Cardiac muscle cell (in vitro differentiated cells and primary cell): ENCODE measurements at regions not wholly inside any gene's neighbourhood (a gene's known extent, or its start where the extent isn't known, plus 50 kb on each side); places are given as distances from the start of the nearest gene placed in this dataset.
A peak's percentile ranks its signal among the peaks of the same experiment; 100 is the strongest.

Experiments used
- DNase-seq, 2 donors: peaks; one replicate each; pipeline versions ENCODE4 v3.0.0 to v3.0.0-alpha.2; 2010 to 2017; ENCODE audit warnings: low read depth in 1 of 2, low spot score in 1 of 2
- H3K27ac ChIP-seq: fragments of 200-600 bp; sonication (generic); 2 replicates; pipeline ENCODE4 v1.5.1; 2016
- H3K27me3 ChIP-seq: fragments of 200-600 bp; sonication (generic); 2 replicates; pipeline ENCODE4 v1.6.0; 2016; ENCODE audit warnings: control low read depth
- H3K36me3 ChIP-seq: fragments of 200-600 bp; sonication (generic); 2 replicates; pipeline ENCODE4 v1.5.1; 2016; ENCODE audit warnings: control low read depth
- H3K4me1 ChIP-seq: fragments of 200-600 bp; sonication (generic); 2 replicates; pipeline ENCODE4 v1.8.1; 2017; ENCODE audit warnings: low read depth, mild to moderate bottlenecking, mixed run types
- H3K4me3 ChIP-seq: fragments of 200-600 bp; sonication (generic); 2 replicates; pipeline ENCODE4 v1.5.1; 2016; ENCODE audit warnings: mild to moderate bottlenecking
- H3K9me3 ChIP-seq: fragments of 200-600 bp; sonication (generic); 2 replicates; pipeline ENCODE4 v1.5.1; 2017; ENCODE audit warnings: low read depth, mild to moderate bottlenecking, control low read depth
- CTCF ChIP-seq: IDR thresholded peaks from 2 replicates; pipeline ENCODE4 v1.5.1; 2012; ENCODE audit warnings: low read depth, mild to moderate bottlenecking, low read length

DNA sequence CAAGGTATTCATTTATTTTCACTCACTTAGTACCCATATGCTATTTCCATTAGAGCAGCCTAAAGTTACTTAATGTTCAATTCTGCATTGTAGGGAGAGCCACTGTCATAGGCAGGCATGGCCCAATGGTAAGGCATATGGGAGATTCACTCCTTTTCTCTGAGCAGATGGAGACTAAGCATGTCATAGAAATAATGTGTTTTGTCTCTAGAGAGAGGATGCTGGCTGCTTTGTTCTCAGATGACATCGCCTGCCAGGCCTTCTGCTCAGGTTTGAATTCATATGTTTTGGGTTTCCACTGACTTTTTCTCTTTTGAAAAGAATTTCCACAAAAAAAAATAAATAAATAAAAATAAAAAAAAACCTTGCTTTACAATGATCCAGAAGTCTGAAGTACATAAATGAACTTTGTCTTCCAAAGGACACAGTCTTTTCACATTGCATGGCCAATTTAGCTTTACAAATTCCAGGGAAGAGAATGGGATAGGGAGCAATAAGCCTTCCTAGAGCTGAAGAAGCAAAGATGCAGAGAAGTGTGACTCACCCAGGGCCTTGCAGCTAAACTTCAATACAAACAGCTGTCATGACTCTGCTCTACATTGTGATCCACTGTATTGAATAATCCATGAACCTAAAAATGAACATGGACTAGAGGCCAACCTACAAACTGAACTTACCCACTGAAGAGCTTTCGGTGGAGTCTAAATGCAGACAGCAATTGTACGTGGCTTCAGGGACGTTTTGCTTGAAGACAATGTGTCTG, 422.5 kb downstream of the CMPK2 start:
- DNase-seq, result no peak
- no peaks in the 10 kb centered on the region for H3K9me3 ChIP-seq
- no peaks in the 10 kb centered on the region for H3K27me3 ChIP-seq
- no peak overlapping the region for H3K4me3 ChIP-seq
- H3K27ac ChIP-seq, result no peak overlapping the region
- no peak for TF ChIP-seq CTCF
- no peaks in the 10 kb centered on the region for H3K36me3 ChIP-seq
- H3K4me1 ChIP-seq, result no peaks in the 10 kb centered on the region

DNA sequence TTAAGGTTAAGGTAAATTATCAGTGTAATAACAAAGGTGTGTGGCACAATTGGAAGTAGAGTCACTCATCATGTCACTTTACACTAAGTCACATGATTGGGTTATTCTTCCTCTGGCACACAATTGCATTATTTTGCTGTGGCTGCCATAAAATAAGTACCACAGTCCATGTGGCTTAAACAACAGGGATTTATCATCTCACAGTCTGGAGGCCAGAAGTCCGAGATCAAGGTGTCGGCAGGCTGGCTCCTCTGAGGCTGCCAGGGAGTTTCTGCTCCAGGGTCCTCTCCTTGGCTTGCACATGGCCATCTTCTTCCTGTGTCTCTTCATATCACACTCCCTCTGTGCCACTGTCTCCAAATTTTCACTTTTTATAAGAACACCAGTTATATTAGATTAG, 421.2 kb downstream of the CMPK2 start:
- no peaks in the 10 kb centered on the region for H3K9me3 ChIP-seq
- no peak overlapping the region for H3K27ac ChIP-seq
- H3K27me3 ChIP-seq, result no peaks in the 10 kb centered on the region
- no peak for DNase-seq
- no peaks in the 10 kb centered on the region for H3K4me1 ChIP-seq
- no peak for TF ChIP-seq CTCF
- H3K36me3 ChIP-seq, result no peaks in the 10 kb centered on the region
- H3K4me3 ChIP-seq, result no peak overlapping the region

DNA sequence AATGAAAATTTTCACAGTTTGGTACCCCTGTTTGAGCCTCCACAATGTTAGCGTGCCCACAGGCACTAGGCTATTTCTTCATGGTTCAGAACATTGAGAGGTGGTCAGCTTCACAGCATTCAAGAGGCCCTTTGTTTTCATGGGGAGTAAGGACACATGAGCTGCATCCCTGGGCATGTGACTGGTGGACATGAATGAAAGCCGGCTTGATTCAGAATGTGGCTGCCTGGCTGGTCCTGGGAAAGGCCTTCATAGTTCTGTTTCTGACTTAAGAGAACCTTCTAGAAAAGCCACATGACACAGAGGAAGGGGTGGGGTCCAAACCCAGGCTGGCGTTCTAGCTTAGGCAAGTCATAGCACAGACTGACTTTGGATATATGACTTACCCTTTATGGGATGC, 420.6 kb downstream of the CMPK2 start:
- H3K4me1 ChIP-seq, result peaks cover 3% of the 10 kb centered on the region
- no peak overlapping the region for H3K27ac ChIP-seq
- H3K27me3 ChIP-seq, result no peaks in the 10 kb centered on the region
- TF ChIP-seq CTCF, result no peak
- no peaks in the 10 kb centered on the region for H3K36me3 ChIP-seq
- no peak for DNase-seq
- no peaks in the 10 kb centered on the region for H3K9me3 ChIP-seq
- H3K4me3 ChIP-seq, result no peak overlapping the region

GRCh38 chr2:6446938-6447608, 418.6 kb downstream of the CMPK2 start:
- no peaks in the 10 kb centered on the region for H3K36me3 ChIP-seq
- H3K9me3 ChIP-seq, result no peaks in the 10 kb centered on the region
- peaks cover 3% of the 10 kb centered on the region for H3K4me1 ChIP-seq
- no peak overlapping the region for H3K4me3 ChIP-seq
- no peaks in the 10 kb centered on the region for H3K27me3 ChIP-seq
- no peak overlapping the region for H3K27ac ChIP-seq
- no peak for TF ChIP-seq CTCF
- peak in 1 of 2 donors; percentile 11 for DNase-seq

GRCh38 chr2:6448893-6449292, 416.8 kb downstream of the CMPK2 start:
- H3K4me3 ChIP-seq, result no peak overlapping the region
- no peak for DNase-seq
- no peaks in the 10 kb centered on the region for H3K9me3 ChIP-seq
- no peaks in the 10 kb centered on the region for H3K36me3 ChIP-seq
- H3K4me1 ChIP-seq, result peaks cover 3% of the 10 kb centered on the region
- H3K27ac ChIP-seq, result no peak overlapping the region
- TF ChIP-seq CTCF, result no peak
- no peaks in the 10 kb centered on the region for H3K27me3 ChIP-seq
